Fibroblast of villous mesenchyme (primary cell): ENCODE measurements at regions not wholly inside any gene's neighbourhood (a gene's known extent, or its start where the extent isn't known, plus 50 kb on each side); places are given as distances from the start of the nearest gene placed in this dataset.

Source experiments
- DNase-seq: peaks from one replicate; pipeline ENCODE4 v3.0.0-alpha.2; 2010; ENCODE audit warnings: low read depth
- H3K4me3 ChIP-seq: 2 replicates; pipeline ENCODE4 v1.5.1; 2011; ENCODE audit warnings: low read depth, mild to moderate bottlenecking, low read length
- TF ChIP-seq, protein P1 (sequence below): IDR thresholded peaks from 2 replicates; pipeline ENCODE4 v1.5.1; 2012; ENCODE audit warnings: low read depth, mild to moderate bottlenecking, low read length; ENCODE audit not compliant: insufficient read depth

DNA sequence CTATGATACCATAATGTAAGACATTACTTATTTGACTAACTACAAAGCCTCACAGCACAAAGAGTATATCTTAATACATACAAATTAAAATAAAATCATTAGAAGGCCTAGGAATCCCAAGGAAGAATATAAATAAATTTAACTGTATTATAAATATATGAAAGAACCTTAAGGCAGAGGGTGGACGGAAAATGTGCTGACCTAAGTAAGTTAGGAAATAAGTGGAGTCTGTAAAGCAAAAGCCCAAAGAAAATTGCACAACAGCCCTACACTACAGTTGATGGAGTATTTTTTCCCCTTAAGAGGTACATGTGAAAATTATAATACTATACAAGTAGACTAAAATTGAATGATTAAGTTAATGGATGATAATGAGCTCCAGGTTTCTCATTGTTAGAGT is 710.1 kb downstream of the NR4A2 start:
- H3K4me3 ChIP-seq = no peak overlapping the region
- DNase-seq = no peak
- TF ChIP-seq, protein P1, sequence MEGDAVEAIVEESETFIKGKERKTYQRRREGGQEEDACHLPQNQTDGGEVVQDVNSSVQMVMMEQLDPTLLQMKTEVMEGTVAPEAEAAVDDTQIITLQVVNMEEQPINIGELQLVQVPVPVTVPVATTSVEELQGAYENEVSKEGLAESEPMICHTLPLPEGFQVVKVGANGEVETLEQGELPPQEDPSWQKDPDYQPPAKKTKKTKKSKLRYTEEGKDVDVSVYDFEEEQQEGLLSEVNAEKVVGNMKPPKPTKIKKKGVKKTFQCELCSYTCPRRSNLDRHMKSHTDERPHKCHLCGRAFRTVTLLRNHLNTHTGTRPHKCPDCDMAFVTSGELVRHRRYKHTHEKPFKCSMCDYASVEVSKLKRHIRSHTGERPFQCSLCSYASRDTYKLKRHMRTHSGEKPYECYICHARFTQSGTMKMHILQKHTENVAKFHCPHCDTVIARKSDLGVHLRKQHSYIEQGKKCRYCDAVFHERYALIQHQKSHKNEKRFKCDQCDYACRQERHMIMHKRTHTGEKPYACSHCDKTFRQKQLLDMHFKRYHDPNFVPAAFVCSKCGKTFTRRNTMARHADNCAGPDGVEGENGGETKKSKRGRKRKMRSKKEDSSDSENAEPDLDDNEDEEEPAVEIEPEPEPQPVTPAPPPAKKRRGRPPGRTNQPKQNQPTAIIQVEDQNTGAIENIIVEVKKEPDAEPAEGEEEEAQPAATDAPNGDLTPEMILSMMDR = no peak

DNA sequence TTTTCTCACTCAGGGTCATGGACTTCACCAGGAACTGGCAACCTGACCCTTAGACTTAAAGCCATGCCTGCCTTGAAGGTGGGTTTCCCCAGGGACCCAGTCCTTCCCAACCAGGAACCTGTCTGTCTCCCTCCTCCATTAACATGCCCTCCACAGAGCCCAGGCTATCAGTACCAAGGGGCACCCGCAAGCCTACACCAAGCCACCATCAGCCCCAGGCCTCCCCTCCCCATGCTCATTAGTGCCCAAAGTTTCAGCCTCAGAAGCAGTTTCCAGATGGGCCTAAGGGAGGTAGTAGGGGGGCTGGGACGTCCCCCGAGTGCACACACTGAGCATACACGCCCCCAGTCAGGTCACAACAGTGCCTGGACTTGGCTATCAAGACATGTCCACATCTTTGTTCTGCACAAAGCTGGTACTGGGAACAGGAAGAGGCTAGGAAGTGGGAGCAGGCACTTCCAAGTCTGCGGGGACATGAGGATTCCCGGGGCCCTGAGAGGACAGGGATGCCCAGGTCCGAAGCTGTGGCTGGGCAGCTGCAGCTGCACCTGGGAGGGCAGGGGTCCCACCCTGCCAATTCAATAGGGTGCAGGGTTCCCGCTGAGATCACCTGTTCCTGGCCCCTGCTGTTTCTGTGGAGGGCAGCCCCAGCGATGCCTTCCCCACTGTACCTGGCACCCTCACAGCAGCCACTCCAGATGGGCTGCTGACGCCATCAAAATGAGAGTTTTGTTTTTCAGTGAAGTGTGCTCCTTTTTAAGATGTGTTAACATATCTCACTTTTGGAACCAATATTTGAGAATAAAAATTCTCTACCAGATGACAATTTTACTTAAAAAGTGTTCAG is 731.4 kb downstream of the NR4A2 start:
- DNase-seq = no peak
- H3K4me3 ChIP-seq = no peak overlapping the region
- TF ChIP-seq, protein P1 = no peak

DNA sequence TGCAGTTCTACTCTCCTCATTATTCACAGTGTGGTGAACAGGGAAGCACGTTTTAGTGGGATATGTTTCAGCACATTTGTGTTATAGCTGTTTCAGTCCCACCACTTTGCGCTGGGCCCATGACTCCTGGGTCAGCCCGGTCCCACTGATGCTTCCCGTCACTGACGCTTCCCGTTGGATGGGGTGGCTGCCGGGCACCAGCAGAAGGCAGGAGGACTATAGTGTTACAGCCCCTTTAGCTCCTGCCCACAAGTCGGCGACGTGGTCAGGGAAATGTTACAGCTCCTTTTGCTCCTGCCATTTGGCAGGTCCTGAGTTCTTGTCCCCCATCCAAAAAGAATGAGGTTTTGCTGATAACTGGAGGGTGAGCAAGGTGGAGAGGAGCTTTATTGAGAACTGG is 732.2 kb downstream of the NR4A2 start:
- no peak for DNase-seq
- H3K4me3 ChIP-seq = no peak overlapping the region
- TF ChIP-seq, protein P1 = no peak

DNA sequence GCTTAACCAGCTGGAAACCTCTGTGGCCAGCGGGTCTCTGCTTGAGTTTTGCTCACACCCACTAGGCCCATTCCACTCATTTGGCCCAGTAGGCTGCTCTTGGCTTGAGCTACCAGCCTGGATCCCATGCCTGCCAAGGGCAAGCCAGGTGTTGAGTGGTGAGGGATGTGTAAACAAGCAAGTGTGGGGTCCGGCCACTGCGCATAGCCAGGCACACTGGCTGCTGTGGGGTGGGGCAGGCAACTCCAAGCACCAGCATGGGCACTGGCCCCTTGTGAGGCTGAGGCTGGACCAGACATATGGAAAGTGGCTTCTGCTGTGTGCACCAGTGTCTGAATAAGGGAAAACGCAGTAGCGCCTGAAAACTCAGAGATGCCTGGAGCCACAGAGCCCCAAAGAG is 732.7 kb downstream of the NR4A2 start:
- TF ChIP-seq, protein P1 = no peak
- DNase-seq = no peak
- no peak overlapping the region for H3K4me3 ChIP-seq

DNA sequence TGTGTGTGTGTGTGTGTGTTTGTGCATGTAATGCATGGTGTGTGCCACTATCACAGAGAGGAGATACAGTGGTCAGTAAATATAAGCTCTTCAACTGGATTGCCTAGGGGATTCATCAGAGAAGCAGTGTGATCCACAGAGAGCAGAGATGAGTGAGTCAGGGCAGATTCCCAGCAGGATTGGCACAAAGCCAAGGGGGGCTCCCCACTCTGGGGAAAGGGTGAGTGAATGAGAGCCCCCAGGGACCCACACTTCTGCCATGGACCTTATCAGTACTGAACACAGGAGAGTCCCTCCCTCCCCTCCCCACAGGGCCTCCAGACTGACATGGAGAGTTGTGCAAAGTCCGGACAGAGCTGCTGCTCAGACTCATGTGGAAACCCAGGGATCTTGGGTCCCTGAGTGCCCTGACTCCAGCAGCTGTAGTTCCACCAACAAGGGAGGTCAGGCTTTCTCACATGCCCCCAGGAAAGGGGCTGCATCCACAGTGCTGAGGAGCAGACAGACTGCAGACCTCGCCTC is 748.8 kb downstream of the NR4A2 start:
- TF ChIP-seq, protein P1 = no peak
- no peak for DNase-seq
- no peak overlapping the region for H3K4me3 ChIP-seq

DNA sequence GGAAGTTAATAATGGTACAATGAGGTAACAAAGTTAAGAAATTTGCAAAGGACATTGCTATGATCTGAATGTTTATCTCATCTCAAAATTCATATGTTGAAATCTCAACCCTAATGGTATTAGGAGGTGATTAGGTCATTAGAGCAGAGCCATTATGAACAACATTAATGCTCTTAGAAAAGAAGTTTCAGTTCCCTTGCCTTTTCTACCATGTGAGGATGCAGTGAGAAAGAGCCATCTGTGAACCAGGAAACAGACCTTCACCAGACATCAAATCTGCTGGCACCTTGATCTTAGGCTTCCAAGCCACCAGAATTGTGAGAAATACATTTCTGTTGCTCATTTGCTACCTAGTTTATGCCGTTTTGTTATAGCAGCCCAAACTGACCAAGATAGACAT is 757.6 kb downstream of the NR4A2 start:
- TF ChIP-seq, protein P1 = no peak
- no peak for DNase-seq
- no peak overlapping the region for H3K4me3 ChIP-seq
